Peyer's patch (tissue), 4 donors: ENCODE measurements at regions not wholly inside any gene's neighbourhood (a gene's known extent, or its start where the extent isn't known, plus 50 kb on each side); places are given as distances from the start of the nearest gene placed in this dataset.

Source experiments
- CTCF ChIP-seq, 6 experiments: fragments of 450-650 bp in 4 of 6; fragments of 200-600 bp in 2 of 6; sonication (generic) in 1 of 6; IDR thresholded peaks; one replicate each; pipeline ENCODE4 v1.5.1; 2017 to 2019; ENCODE audit warnings: antibody characterized with exemption in 6 of 6, mild to moderate bottlenecking in 3 of 6, moderate library complexity in 1 of 6
- POLR2A ChIP-seq, 2 donors: fragments of 450-650 bp; IDR thresholded peaks; one replicate each; pipeline ENCODE4 v1.5.1; 2017; ENCODE audit warnings: antibody characterized with exemption in 2 of 2, mild to moderate bottlenecking in 2 of 2, moderate library complexity in 2 of 2

- no peak for TF ChIP-seq CTCF (IDR thresholded peaks at IDR 0.05)
- no peak for TF ChIP-seq POLR2A (IDR thresholded peaks at IDR 0.05)
These were observed 198.4 kb upstream of the RGS18 start for GRCh38 chr1:191959856-191960255.
